ENCODE measurements at regions not wholly inside any gene's neighbourhood (a gene's known extent, or its start where the extent isn't known, plus 50 kb on each side); places are given as distances from the start of the nearest gene placed in this dataset.

GRCh38 chr6:19121521-19121920 is 715.6 kb upstream of the ID4 start:
- TF ChIP-seq CTCF (IDR thresholded peaks at IDR 0.05), result no peak
- no peaks in the 10 kb centered on the region for H3K27me3 ChIP-seq (ENCODE audit: control insufficient read depth in 1 of 2, insufficient read depth in 2 of 2, low read length in 2 of 2)
- H3K4me1 ChIP-seq (ENCODE audit: insufficient read depth, low read length), result no peaks in the 10 kb centered on the region
- no peak overlapping the region for H3K27ac ChIP-seq (ENCODE audit: low read depth in 1 of 2, low read length in 2 of 2)
- no peaks in the 10 kb centered on the region for H3K9me3 ChIP-seq (ENCODE audit: control insufficient read depth in 1 of 2, insufficient read depth in 1 of 2, low read length in 2 of 2)
- H3K4me3 Mint-ChIP-seq, result no peak overlapping the region
- no peaks in the 10 kb centered on the region for H3K4me1 Mint-ChIP-seq (ENCODE audit: low read depth)
- ChIA-PET POLR2A (no interaction called here), CTCF (no interaction called here)
- ATAC-seq (ENCODE audit: poor library complexity) (no peak), DNase-seq (no peak)
- H3K36me3 Mint-ChIP-seq (ENCODE audit: low read depth), result no peaks in the 10 kb centered on the region
- H3K4me3 ChIP-seq (ENCODE audit: low read length), result no peak overlapping the region
- intact Hi-C loops (cut with DNase I, micrococcal nuclease), result no loop called here
- H3K27ac Mint-ChIP-seq, result no peak overlapping the region
- H3K9me3 Mint-ChIP-seq, result peaks cover 8% of the 10 kb centered on the region
- no peaks in the 10 kb centered on the region for H3K27me3 Mint-ChIP-seq
- H3K36me3 ChIP-seq (ENCODE audit: insufficient read depth, low read length), result no peaks in the 10 kb centered on the region

GRCh38 chr6:19127081-19127480 is 710.1 kb upstream of the ID4 start:
- DNase-seq (no peak), ATAC-seq (ENCODE audit: poor library complexity) (no peak)
- Mint-ChIP-seq H3K9me3 (peaks cover 15% of the 10 kb centered on the region), H3K36me3 (ENCODE audit: low read depth) (no peaks in the 10 kb centered on the region), H3K4me3 (no peak overlapping the region), H3K27me3 (no peaks in the 10 kb centered on the region), H3K4me1 (ENCODE audit: low read depth) (no peaks in the 10 kb centered on the region), H3K27ac (no peak overlapping the region)
- H3K36me3 ChIP-seq (ENCODE audit: insufficient read depth, low read length), result no peaks in the 10 kb centered on the region
- no peak overlapping the region for H3K4me3 ChIP-seq (ENCODE audit: low read length)
- H3K27me3 ChIP-seq (ENCODE audit: control insufficient read depth in 1 of 2, insufficient read depth in 2 of 2, low read length in 2 of 2), result no peaks in the 10 kb centered on the region
- H3K9me3 ChIP-seq (ENCODE audit: control insufficient read depth in 1 of 2, insufficient read depth in 1 of 2, low read length in 2 of 2), result no peaks in the 10 kb centered on the region
- no peak for TF ChIP-seq CTCF (IDR thresholded peaks at IDR 0.05)
- POLR2A ChIA-PET, result no interaction called here
- intact Hi-C loops (cut with DNase I, micrococcal nuclease), result no loop called here
- H3K27ac ChIP-seq (ENCODE audit: low read depth in 1 of 2, low read length in 2 of 2), result no peak overlapping the region
- no peaks in the 10 kb centered on the region for H3K4me1 ChIP-seq (ENCODE audit: insufficient read depth, low read length)
- CTCF ChIA-PET, result no interaction called here

DNA sequence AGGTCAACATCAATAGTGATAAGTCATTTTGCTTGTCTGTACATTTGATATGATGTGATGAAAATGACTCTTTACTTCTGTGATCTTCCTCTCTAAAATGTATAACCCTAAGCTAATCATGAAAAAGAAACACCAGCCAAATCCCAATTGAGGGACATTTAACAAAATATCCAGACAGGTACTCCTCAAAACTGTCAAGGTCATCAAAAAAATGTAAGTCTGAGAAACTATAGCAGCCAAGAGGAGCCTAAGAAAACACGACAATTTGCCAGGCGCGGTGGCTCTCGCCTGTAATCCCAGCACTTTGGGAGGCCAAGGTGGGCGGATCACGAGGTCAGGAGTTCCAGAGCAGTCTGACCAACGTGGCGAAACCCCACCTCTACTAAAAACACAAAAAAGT is 708.5 kb upstream of the ID4 start:
- H3K9me3 ChIP-seq (ENCODE audit: control insufficient read depth in 1 of 2, insufficient read depth in 1 of 2, low read length in 2 of 2), result no peaks in the 10 kb centered on the region
- Mint-ChIP-seq H3K4me1 (ENCODE audit: low read depth) (no peaks in the 10 kb centered on the region), H3K9me3 (peaks cover 16% of the 10 kb centered on the region), H3K27me3 (no peaks in the 10 kb centered on the region), H3K36me3 (ENCODE audit: low read depth) (no peaks in the 10 kb centered on the region), H3K4me3 (no peak overlapping the region), H3K27ac (no peak overlapping the region)
- H3K4me3 ChIP-seq (ENCODE audit: low read length), result no peak overlapping the region
- H3K4me1 ChIP-seq (ENCODE audit: insufficient read depth, low read length), result no peaks in the 10 kb centered on the region
- POLR2A ChIA-PET, result no interaction called here
- TF ChIP-seq CTCF (IDR thresholded peaks at IDR 0.05), result no peak
- H3K27me3 ChIP-seq (ENCODE audit: control insufficient read depth in 1 of 2, insufficient read depth in 2 of 2, low read length in 2 of 2), result no peaks in the 10 kb centered on the region
- ATAC-seq (ENCODE audit: poor library complexity), result no peak
- CTCF ChIA-PET, result no interaction called here
- DNase-seq, result no peak
- intact Hi-C loops (cut with DNase I, micrococcal nuclease), result no loop called here
- no peaks in the 10 kb centered on the region for H3K36me3 ChIP-seq (ENCODE audit: insufficient read depth, low read length)
- H3K27ac ChIP-seq (ENCODE audit: low read depth in 1 of 2, low read length in 2 of 2), result no peak overlapping the region

All from CD4-positive, alpha-beta T cell (primary cell).